HFFc6 (cell line): ENCODE measurements at regions not wholly inside any gene's neighbourhood (a gene's known extent, or its start where the extent isn't known, plus 50 kb on each side); places are given as distances from the start of the nearest gene placed in this dataset.

Experiments
- DNase-seq: peaks from one replicate; pipeline ENCODE4 v3.0.0-alpha.2; 2018
- H3K27ac Mint-ChIP-seq: 2 replicates; pipeline ENCODE4 v1.8.0; 2020; ENCODE audit warnings: mild to moderate bottlenecking, mixed read lengths
- H3K27me3 Mint-ChIP-seq: 2 replicates; pipeline ENCODE4 v1.8.0; 2021; ENCODE audit warnings: mild to moderate bottlenecking, moderate library complexity, mixed read lengths; ENCODE audit not compliant: insufficient read depth
- H3K36me3 Mint-ChIP-seq: 2 replicates; pipeline ENCODE4 v1.8.0; 2021; ENCODE audit warnings: low read depth, mixed read lengths
- H3K4me1 Mint-ChIP-seq: 2 replicates; pipeline ENCODE4 v1.8.0; 2020; ENCODE audit warnings: low read depth, mixed read lengths
- H3K4me3 Mint-ChIP-seq: 2 replicates; pipeline ENCODE4 v1.8.0; 2020; ENCODE audit warnings: mild to moderate bottlenecking, moderate library complexity, mixed read lengths
- H3K9me3 Mint-ChIP-seq: 2 replicates; pipeline ENCODE4 v1.8.0; 2020; ENCODE audit warnings: mild to moderate bottlenecking, mixed read lengths
- CTCF ChIP-seq: fragments of 200-600 bp; sonication (generic); IDR thresholded peaks from 2 replicates; pipeline ENCODE4 v1.5.0; 2021; ENCODE audit warnings: antibody characterized with exemption, mild to moderate bottlenecking

- TF ChIP-seq CTCF = no peak
- DNase-seq = no peak
- Mint-ChIP-seq H3K9me3 (no peaks in the 10 kb centered on the region), H3K4me1 (peaks cover 57% of the 10 kb centered on the region), H3K27me3 (no peaks in the 10 kb centered on the region), H3K36me3 (no peaks in the 10 kb centered on the region), H3K27ac (no peak overlapping the region), H3K4me3 (no peak overlapping the region; the same call in 1 of the 2 replicates)
These were observed 431.5 kb upstream of the CHRM3 start for GRCh38 chr1:238954865-238955264.

- Mint-ChIP-seq H3K4me1 (peaks cover 55% of the 10 kb centered on the region), H3K36me3 (no peaks in the 10 kb centered on the region), H3K27me3 (no peaks in the 10 kb centered on the region), H3K27ac (no peak overlapping the region), H3K4me3 (no peak overlapping the region), H3K9me3 (no peaks in the 10 kb centered on the region)
- TF ChIP-seq CTCF = peak; percentile 72
- no peak for DNase-seq
These were observed 432.8 kb upstream of the CHRM3 start for GRCh38 chr1:238953448-238954010.

GRCh38 chr1:238951809-238952208, 434.6 kb upstream of the CHRM3 start:
- H3K9me3 Mint-ChIP-seq = no peaks in the 10 kb centered on the region
- peak; percentile 40 for DNase-seq
- TF ChIP-seq CTCF = peak; percentile 79
- no peak overlapping the region; the same call in 1 of the 2 replicates for H3K27ac Mint-ChIP-seq
- H3K36me3 Mint-ChIP-seq = no peaks in the 10 kb centered on the region
- H3K27me3 Mint-ChIP-seq = no peaks in the 10 kb centered on the region
- no peak overlapping the region; the same call in 1 of the 2 replicates for H3K4me3 Mint-ChIP-seq
- H3K4me1 Mint-ChIP-seq = peaks cover 55% of the 10 kb centered on the region

GRCh38 chr1:238950784-238951183, 435.6 kb upstream of the CHRM3 start:
- Mint-ChIP-seq H3K4me3 (peak overlapping the region; percentile 86), H3K36me3 (no peaks in the 10 kb centered on the region), H3K9me3 (no peaks in the 10 kb centered on the region), H3K27me3 (no peaks in the 10 kb centered on the region), H3K27ac (peak overlapping the region; percentile 40; the same call in 1 of the 2 replicates), H3K4me1 (peaks cover 51% of the 10 kb centered on the region)
- no peak for DNase-seq
- no peak for TF ChIP-seq CTCF

- no peak for TF ChIP-seq CTCF
- Mint-ChIP-seq H3K4me1 (peaks cover 48% of the 10 kb centered on the region), H3K27me3 (no peaks in the 10 kb centered on the region), H3K27ac (no peak overlapping the region; the same call in 1 of the 2 replicates), H3K36me3 (no peaks in the 10 kb centered on the region), H3K4me3 (peak overlapping the region; percentile 86; the same call in 1 of the 2 replicates), H3K9me3 (no peaks in the 10 kb centered on the region)
- no peak for DNase-seq
These were observed 436.4 kb upstream of the CHRM3 start for GRCh38 chr1:238950017-238950416.

- TF ChIP-seq CTCF = no peak
- peaks cover 17% of the 10 kb centered on the region; the same call in 1 of the 2 replicates for H3K4me1 Mint-ChIP-seq
- no peaks in the 10 kb centered on the region for H3K27me3 Mint-ChIP-seq
- peaks cover 18% of the 10 kb centered on the region for H3K36me3 Mint-ChIP-seq
- DNase-seq = no peak
- H3K27ac Mint-ChIP-seq = no peak overlapping the region
- H3K4me3 Mint-ChIP-seq = no peak overlapping the region
- peaks cover 9% of the 10 kb centered on the region for H3K9me3 Mint-ChIP-seq
These were observed 442.3 kb upstream of the CHRM3 start for GRCh38 chr1:238944028-238944427.
